ENCODE measurements at regions not wholly inside any gene's neighbourhood (a gene's known extent, or its start where the extent isn't known, plus 50 kb on each side); places are given as distances from the start of the nearest gene placed in this dataset.

DNA sequence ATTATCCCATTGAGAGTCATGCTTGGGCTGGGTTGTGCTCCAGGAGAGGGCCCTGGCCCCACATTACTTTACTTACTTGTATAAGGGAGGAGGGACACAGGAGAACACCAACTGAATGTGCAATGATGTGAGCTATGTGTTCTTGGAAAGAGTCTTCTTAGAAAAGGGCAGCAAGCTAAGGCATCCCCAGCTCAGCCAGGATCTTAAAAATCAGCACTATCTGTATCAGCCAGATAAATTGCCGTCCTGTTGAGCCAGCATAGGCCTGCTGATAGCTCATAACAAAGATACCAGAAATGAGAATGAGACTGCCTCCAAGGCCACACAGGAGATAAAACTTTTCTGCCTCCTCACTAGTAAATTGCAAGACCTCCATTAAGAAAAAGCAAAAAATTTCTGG, 357.5 kb downstream of the CAAP1 start:
- H4K20me1 ChIP-seq (replicated peaks in 1 of 2; ENCODE audit: control insufficient read depth in 1 of 2, insufficient read depth in 2 of 2, low read length in 2 of 2) = no peaks in the 10 kb centered on the region
- H3K23me2 ChIP-seq (ENCODE audit: low read depth, low read length) = no peaks in the 10 kb centered on the region
- no peak overlapping the region for H3K14ac ChIP-seq (ENCODE audit: insufficient read length)
- 88% methylated on average over 1 of the region's 1 CpG; no CpG with 5 or more reads in 1 of the 2 experiments for WGBS, 2 experiments (ENCODE audit: extremely low coverage in 1 of 2, insufficient coverage in 1 of 2, insufficient read length in 1 of 2, insufficient replicate concordance in 2 of 2, low coverage in 1 of 2, low lambda C conversion rate in 2 of 2, missing lambda C conversion rate in 1 of 2)
- no peaks in the 10 kb centered on the region for H3K4me1 ChIP-seq (replicated peaks in 1 of 4; ENCODE audit: control insufficient read depth in 3 of 4, insufficient read depth in 4 of 4, low read length in 3 of 4)
- ChIA-PET POLR2A (ENCODE audit: partially characterized antibody) (no interaction called here), CTCF (ENCODE audit: partially characterized antibody) (interaction anchor here (0.6 to 1.1 kb wide), 3 partner anchors 82 to 329 kb away, joined by 3 read pairs; no protein-coding TSS in a partner anchor)
- H3K4me3 ChIP-seq (ENCODE audit: extremely low read depth in 1 of 4, insufficient read depth in 2 of 4, low read depth in 3 of 4, low read length in 4 of 4) = no peak overlapping the region
- H3K9ac ChIP-seq (replicated peaks in 1 of 4; ENCODE audit: extremely low read depth in 1 of 4, low read depth in 3 of 4, low read length in 3 of 4) = no peak overlapping the region
- no peaks in the 10 kb centered on the region for H3K79me2 ChIP-seq (ENCODE audit: control insufficient read depth in 1 of 2, insufficient read depth in 2 of 2, low read length in 2 of 2)
- H2AK5ac ChIP-seq (ENCODE audit: low read depth, low read length) = no peak overlapping the region
- no peak overlapping the region for H3K23ac ChIP-seq (ENCODE audit: insufficient read length)
- FAIRE-seq (no peak), DNase-seq (ENCODE audit: low read depth in 1 of 2, low spot score in 2 of 2) (no peak)
- no peak overlapping the region for H3K4ac ChIP-seq (replicated peaks; ENCODE audit: insufficient read length, low read depth, low read length)
- no peak overlapping the region for H4K5ac ChIP-seq (ENCODE audit: insufficient read length, low read depth, low read length)
- H3K79me1 ChIP-seq (ENCODE audit: low read depth, low read length) = no peaks in the 10 kb centered on the region
- H2BK20ac ChIP-seq (ENCODE audit: low read length) = no peak overlapping the region
- no peak overlapping the region for H4K8ac ChIP-seq (ENCODE audit: extremely low read depth, insufficient read depth, low read length)
- H2AFZ ChIP-seq (ENCODE audit: low read length) = no peak overlapping the region
- H3K56ac ChIP-seq (replicated peaks; ENCODE audit: insufficient read length, low read depth, low read length) = no peak overlapping the region
- no peak overlapping the region for H4K91ac ChIP-seq (replicated peaks; ENCODE audit: insufficient read length, low read length)
- TF ChIP-seq EP300 (IDR thresholded peaks at IDR 0.05; ENCODE audit: borderline replicate concordance in 1 of 2, low read depth in 2 of 2, low read length in 2 of 2) (no peak), KDM4A (IDR thresholded peaks at IDR 0.05; ENCODE audit: low read depth, low read length, severe bottlenecking) (no peak), BACH1 (IDR thresholded peaks at IDR 0.05; ENCODE audit: low read length) (no peak)
- TF ChIP-seq, protein P1, sequence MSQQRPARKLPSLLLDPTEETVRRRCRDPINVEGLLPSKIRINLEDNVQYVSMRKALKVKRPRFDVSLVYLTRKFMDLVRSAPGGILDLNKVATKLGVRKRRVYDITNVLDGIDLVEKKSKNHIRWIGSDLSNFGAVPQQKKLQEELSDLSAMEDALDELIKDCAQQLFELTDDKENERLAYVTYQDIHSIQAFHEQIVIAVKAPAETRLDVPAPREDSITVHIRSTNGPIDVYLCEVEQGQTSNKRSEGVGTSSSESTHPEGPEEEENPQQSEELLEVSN (IDR thresholded peaks at IDR 0.05) = no peak
- no peak overlapping the region for H2BK15ac ChIP-seq (ENCODE audit: low read length)
- H3K27me3 ChIP-seq (replicated peaks in 1 of 4; ENCODE audit: control insufficient read depth in 3 of 4, extremely low read depth in 1 of 4, insufficient read depth in 3 of 4, low read length in 3 of 4) = no peaks in the 10 kb centered on the region
- H3K9me3 ChIP-seq (ENCODE audit: insufficient read depth in 2 of 2, low read depth in 1 of 2, low read length in 1 of 2) = no peaks in the 10 kb centered on the region
- H3K27ac ChIP-seq (ENCODE audit: low read depth, low read length) = no peak overlapping the region
- no peak overlapping the region for H3K4me2 ChIP-seq (ENCODE audit: insufficient read depth in 1 of 2, low read depth in 2 of 2, low read length in 2 of 2)
- H3K36me3 ChIP-seq (ENCODE audit: control insufficient read depth in 2 of 4, insufficient read depth in 4 of 4, low read length in 3 of 4) = no peaks in the 10 kb centered on the region
- no peak overlapping the region for H2BK12ac ChIP-seq (ENCODE audit: low read depth, low read length)
- H2BK5ac ChIP-seq (ENCODE audit: low read depth, low read length) = no peak overlapping the region
- H2BK120ac ChIP-seq (replicated peaks; ENCODE audit: low read depth, low read length) = no peak overlapping the region
- H3K18ac ChIP-seq (ENCODE audit: extremely low read depth, low read length) = no peak overlapping the region
